NCI-H774 (cell line): ENCODE measurements at regions not wholly inside any gene's neighbourhood (a gene's known extent, or its start where the extent isn't known, plus 50 kb on each side); places are given as distances from the start of the nearest gene placed in this dataset.

Experiments used
- DNase-seq: peaks from one replicate; lab custom pipeline; 2025; lab: John Stamatoyannopoulos, UW

DNA sequence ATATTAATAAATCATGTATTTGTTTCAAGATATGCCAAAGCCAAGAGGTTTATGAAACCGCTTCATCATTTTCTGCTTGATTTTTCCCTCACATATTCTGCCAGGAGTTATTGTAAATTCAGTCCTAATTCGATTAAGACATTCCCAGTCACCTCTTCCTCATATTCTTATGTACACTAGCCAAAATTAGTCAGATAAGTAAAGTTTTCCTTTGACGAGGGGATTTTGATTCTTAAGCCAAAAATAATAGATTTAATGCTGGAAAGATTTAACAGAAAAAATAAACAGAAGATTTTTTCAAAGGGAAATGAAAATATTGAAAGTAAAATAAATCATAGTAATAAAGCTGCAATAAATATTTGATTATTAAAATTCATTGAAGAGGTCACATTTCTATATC is 51.0 kb upstream of the VEGFC start:
- DNase-seq = no peak

DNA sequence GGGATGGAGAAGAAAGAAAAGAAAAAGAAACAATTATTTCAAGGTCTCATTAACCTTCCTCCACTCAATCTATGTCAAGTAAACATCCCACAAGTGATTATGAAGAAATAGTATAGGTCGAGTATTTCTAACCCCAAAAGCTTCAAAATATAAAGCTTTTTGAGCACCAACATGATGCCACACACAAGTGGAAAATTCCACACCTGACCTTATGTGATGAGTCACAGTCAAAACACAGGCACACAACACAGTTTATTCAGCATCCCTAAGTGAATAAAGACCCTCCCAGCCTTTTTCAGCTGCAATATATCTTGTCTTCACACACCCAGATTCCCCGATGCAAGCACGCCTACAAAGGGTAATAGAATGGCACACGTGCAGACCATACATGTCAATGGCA is 51.7 kb upstream of the VEGFC start:
- DNase-seq = no peak

DNA sequence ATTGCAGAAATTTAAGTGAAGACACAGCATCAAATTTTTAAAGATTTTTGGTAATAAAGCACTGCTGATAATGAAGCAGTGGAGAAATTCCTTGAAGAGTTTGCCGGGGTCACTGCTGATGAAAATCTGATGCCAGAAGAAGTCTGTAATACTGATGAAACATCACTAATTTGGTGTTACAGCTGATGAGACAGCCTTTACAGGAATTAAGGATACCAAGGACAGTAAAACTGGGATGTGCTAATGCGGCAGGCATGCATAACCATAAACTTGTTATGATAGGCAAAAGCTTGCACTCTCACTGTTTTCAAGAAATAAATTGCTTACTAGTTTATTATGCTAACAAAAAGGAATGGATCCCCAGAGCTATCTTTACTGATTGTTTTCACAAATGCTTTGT is 52.9 kb upstream of the VEGFC start:
- DNase-seq = no peak

DNA sequence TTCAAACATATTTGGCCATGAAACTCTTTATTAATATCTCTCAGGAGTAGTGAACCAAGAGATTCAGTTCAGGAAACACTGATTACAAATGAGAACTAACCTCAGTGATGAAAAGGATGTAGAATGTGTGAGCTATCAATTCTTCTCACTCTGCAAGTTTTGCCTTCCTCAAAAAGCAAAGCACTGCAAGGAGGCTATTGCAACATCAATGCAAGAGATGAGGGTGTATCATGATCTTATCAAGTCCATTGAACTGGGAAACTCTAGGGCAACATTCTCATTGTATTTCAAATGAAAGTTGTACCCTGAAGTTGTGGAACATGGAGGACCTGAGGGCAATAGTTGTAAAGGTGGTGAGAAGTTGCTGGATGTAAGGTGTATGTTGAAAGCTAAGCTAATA is 56.4 kb upstream of the VEGFC start:
- no peak for DNase-seq

DNA sequence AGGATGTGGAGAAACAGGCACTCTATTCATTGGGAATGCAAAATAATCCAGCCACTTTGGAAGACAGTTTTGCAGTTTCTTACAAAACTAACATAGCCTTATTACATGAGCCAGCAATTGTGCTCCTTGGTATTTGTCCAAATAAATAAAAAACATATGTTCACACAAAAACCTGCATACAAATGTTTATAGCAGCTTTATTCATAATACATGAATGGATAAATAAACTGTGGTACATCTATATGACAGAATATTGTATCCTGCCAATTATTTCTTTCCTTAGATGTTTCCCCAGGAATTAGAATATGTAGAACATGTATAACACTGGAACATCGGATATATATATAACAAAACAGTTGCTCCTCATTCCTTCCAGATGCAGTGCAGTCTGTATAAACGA is 57.7 kb upstream of the VEGFC start:
- DNase-seq = no peak

DNA sequence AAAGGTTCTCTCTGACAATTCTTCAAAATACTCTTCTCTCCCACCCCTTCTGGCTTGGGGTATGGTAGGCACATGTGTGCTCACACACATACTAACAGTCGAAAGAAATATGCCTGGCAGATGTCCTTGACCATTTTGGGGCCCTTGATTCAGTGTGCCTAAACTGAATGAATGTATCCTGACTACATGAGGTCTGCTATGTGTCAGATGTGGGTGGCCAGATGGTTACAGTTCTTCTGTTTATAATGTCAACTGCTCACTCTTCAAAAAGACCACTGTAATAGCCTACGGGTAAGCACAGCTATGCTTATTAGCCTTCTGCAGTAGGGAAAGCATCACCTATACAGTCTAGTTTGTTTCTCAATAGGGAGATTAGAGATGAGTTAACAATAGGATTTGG is 63.7 kb upstream of the VEGFC start:
- DNase-seq = no peak

DNA sequence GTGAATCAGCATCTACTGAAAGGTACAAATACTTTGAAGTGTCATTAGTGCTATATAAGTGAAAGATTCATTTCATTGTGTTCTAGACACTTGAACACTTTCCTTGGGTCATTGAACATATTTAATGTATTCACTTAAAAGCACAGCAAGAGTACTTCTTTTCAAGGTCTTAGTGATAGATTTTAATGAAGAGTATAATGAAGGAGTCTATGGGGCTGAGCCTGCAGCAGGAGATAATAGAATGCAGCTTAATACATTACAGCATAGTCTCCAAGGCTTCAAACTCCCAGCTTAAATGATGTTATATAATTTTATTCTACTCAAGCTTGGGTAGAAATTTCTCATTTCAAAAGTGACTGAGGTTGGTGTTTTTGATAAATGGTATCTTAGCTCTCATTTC is 66.1 kb upstream of the VEGFC start:
- DNase-seq = no peak

DNA sequence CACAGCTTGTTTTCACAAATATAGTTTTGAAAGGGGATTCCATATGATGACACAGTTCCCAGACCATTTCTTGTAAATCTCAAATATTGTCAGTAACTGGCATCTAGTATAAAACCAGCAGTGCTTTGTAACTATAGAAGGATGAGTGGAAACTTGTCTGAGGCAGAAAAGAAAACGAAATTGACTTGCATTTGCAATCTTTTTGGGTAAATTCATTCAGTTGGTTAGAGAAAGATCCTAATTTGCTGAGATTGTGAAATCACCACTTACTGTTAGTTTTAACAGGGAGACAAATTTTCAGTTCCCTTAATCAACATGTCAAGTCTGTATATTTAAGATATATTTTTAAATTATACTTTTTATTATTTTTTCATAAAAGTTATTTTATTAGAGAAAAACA is 71.5 kb upstream of the VEGFC start:
- no peak for DNase-seq

DNA sequence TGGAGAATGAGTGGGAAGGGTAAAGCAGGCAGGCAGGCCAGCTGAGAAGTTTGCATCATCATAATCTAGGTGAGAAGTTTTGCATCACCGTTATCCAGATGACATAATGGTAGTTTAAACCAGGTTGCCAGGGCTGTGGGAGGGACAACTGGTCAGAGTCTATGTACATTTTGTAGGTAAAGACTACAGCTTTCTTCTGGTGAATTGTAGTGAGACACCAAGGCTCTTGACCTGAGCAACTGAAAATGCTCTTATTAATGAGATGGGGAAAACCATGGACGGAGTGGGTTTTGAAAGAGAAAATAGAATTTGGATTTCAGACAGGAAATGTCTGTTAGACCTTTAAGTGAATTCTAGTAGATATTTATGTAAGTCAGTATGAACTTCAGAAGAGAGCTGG is 76.0 kb upstream of the VEGFC start:
- DNase-seq = no peak

DNA sequence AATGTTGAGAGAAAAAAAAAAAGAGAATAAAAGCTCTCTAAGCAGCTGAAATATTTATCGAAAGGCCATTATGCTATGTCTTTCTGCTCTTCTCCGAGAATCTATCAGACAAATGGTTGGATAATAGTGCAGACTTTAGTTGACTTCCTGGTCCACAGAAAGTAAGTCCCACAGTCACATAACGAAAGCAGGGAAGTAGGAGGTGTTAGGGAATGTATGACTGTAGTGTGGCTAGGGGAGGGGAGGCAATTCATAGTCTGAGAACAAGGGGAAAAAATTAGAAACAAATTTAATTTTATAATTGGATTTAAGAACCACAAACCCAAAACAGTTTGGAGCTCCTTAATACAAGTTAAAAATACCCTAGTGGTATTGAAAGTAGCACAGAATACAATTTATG is 79.7 kb upstream of the VEGFC start:
- DNase-seq = no peak

DNA sequence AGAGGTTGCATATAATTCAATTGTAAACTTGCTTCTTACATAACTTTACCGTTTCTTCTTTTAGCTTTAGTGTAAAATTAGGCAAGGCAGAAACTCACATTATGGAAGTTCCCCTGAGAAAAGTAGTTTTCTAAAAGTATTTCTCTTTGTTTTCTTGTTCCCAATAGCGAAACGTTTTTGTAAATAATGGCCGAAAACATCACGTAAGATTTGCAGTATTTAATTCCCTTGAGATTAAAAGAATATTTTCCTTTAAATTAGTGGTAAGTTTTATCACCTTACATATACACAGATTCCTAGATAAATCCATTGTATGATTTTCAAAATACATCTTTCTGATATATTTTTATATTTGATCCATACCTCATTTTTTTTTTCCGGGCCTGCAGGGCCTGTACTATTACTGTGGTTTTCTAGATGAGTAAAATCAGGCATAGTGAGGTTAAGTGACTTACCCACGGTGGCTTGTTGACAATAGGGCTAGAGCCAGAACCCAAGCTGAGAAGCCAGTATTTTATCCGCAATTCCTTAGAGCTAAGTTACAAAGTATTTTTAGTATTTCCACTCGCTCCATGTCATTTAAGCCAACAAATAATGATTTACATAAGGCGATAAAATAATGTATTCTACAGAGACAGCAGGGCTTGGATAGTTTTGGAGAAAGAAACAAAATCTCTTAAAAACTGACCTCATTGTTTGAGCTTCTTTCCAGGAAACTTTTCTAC is 82.2 kb upstream of the VEGFC start:
- DNase-seq = no peak

DNA sequence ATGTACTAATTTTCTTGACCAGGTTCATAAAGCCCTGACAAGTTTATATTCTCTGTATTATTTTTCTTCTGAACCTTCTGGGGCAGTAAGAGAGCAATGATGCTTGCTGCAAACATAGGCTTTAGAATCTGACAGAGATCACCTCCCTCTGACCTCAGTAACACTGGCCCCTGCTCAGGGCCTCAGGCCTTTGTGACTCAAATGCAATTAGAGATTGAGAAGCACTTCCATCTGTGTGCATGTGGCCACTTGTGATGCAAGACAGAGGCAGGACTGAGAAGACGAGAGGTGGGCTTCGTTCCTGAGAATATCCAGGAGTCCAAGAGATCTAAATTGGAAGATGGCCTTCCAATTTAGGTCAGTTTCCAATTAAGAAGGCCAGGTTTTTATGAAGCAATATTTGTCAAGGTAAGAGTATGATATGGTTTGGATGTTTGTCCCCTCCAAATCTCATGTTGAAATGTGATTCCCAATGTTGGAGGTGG is 82.8 kb upstream of the VEGFC start:
- DNase-seq = no peak

DNA sequence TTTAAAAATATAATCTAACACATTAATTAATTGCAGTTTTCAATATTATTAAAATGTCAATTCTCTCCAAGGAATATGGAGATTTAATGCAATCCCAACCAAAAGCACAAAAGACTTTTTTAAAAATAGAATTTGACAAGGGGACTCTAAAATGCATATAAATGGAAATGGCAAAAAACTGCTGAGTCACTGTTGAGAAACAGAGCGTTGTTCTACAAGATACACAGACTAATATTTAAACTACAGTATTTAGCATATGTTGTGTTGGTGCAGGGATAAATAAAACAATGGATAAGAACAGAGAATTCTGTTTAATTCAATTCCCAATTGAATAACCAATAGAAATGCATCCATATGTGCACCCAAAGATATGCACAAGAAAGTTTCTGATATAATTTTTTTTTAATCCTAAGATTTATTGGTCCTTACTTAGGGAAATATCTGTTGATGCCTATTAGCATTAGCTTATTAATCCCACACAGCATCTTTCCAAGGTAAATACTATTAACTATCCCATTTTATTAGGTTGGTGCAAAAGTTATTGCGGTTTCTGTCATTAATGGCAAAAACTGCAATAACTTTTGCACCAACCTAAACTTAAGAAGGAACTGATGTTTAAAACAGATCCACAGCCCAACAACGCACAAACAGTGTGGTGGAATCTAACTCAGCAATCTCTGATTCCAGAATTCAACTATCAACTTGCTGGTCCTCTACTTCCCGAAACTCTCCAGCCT is 86.8 kb upstream of the VEGFC start:
- DNase-seq = no peak

DNA sequence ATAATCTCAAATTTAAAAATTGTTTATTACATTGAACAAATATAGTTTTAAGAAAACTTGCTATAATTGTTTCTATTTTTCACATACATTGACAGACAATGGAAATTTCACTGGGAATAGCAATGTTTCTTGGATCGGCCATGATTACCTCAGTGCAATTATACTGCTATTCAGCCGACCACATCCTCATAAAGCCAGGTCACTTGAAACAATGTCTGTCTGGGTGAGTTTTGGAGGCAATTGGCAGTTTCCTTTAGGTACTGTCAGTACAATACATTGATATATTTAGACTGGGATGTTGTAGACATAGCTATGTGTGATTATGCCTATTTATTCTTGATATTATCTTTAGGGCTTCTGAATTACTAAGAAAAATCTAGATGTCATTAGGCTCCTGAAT is 89.5 kb upstream of the VEGFC start:
- no peak for DNase-seq

DNA sequence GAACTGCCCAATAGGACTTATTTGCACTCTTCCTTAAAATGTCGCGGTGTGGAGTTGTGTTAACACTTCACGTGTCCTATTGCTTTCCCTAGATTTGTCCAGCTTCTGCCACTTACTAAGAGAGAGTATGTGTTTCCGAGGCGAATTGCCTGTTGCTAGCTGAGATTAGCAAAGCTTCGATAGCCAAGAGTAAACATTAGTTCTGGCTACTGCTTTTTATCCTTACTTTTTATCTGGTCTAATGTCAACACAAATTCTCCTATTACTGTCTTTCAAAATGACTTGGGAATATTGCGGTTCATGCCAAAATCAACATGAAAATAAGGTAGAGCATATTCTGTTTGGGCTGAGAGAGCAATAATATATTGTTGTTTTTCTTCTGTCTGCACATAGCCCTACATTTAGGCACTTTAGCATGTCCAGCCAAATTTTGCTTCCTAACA is 90.4 kb upstream of the VEGFC start:
- no peak for DNase-seq

DNA sequence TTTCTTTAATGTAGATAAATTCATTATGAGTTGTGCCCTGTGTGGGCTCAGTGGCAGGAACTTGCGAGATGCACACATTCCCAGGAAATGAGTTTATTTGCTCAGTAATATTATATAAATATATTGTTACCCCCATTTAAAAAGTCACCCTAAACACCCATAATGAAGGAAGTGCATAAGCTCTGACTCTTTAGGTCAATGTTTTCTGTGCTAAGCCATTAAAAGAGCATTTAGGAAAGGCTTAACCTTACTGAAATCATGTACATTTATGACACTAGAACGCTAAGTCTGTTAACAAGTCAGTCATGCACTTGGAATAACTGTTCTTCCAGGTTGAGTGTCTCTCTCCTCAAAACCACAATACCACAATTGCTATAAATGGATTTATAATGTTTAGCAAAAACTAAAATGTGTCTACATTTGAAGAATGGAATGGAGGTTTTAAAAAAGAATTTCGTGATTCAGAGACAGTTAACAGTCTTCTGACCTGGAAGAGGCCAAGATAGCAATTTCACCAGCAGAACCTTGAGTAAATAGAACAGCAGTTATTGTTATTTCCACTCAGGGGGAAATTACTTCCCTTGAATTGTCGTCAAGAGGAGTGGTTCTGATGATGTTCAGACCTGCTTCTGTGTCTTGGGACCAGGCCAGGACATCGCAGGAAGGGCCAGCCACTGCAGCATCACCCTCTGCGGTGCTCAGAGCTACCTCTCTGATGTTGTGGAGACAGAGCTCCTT is 91.1 kb upstream of the VEGFC start:
- DNase-seq = no peak

DNA sequence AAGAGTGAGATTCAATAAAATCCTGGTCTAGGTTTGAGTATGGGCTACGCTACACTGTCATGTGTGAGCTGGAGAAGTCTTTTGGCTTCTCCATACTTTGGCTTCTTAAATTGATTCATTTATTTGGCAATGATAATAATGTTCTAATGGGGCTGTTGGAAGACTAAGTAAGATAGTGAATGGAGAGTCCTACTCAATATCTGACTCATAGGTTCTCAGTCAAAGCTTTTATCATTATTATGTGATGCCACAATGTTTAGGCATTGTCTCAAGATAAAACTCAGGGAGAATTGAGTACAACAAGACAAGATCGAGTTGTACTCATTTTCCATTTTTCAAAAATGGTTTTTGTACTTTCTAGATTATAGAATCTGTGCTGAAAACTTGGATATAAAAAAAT is 92.5 kb upstream of the VEGFC start:
- no peak for DNase-seq

DNA sequence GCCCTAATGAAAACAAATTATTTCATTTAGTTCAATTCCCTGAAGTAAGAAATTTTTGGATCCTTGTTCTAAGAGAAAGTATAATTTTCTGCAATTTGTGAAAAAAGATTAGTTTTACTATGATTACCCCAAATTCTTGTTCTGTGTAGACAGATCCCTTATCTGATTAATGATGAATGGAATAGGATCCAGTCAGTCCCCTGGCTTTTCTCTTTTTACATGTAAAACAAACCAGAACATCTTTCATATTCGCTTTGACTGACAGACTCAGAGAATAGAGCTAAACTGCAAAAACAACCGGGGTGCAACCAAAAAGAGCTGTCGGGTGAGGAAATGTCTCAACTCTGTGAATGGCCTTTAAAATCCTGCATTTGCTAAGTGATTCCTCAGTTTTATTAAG is 93.4 kb upstream of the VEGFC start:
- DNase-seq = no peak

DNA sequence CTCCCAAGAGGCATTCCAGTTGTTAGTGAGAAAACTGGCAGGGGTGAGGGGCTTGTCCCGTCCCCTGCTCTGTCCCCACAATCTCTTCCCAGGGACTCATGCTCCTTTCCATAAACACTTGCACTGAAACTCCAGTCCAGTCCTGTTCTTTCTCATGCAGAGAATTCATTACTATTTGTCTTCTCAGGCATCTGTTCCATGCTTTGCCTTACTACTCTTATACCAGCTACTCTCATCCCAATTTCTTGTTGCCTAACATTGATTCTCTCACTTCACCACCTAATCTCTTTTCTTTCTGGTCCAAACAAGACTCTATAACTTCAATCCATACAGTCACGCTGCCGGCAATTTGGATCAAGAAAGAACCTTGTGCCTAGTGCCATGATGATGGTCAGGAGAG is 97.1 kb upstream of the VEGFC start:
- DNase-seq = no peak

DNA sequence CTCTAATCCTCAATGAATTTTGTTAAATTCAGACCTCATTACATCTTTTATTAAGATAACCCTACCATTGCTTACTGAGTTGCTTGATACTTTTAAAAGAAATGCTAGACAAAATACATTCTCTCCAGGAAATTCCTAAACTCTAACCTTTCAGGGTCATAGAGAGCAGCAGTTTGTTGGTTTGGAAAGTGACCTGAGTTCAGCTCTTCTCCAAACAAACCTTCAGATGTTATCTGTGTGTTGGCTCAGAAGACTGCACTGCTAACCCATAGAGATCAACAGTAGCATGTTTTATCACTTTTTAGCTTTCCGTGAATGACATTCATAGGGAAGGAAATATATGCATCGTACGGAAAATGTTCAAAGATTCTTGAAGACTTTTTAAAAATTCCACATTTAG is 101.8 kb upstream of the VEGFC start:
- no peak for DNase-seq

DNA sequence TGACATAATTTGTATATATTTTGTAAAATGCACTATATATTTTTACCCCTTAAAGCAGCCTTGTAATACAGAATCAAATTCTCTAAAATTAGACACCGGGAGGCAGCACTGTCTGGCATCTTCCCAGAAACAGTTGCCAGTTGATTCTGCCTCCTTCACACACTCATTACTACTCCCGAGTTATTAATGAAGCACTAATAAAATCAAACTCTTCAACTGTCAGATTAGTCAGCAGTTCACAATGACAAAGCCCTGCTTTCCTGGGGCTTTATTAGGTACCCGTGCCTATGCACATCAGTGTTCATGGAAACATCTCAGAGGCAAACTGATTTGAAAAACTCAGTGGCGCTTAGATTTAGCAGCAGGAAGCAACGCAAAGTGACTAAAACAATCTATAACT is 103.5 kb upstream of the VEGFC start:
- no peak for DNase-seq

DNA sequence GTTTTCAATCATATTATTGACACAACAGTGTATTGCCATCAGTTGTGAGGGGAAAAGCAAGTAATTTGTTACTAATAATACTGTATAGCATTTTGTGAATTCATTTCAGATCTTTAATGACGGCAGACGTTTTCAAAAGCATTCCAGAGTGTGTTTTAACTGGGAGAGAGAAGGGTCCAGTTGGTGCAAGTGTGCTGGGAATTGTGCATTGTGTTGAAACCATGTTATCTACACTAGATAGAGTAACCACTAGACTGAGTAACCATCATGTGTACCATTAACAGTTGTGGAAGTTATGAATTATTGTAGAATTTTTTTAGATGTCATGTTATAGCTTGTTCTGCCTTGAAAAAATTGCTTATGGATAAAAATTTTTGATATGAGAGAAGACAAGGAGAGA is 104.5 kb upstream of the VEGFC start:
- DNase-seq = no peak

DNA sequence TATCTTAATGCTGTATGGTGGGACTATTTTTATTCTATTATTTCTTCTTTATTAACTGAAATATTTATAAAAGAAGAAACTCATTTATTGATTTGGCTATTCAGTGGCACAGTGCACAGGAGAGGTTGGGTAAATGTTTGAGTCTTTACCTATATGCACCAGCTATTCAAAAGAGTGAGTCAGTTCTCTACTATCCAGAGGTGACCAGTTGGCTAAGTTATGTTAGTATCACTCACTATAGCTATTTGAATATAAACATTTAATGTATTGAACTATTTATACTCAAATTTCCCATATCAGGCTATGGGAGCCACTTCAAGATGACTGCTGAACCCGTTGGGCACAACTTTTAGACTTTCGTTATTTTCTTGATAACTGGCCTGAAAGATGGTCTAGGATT is 106.1 kb upstream of the VEGFC start:
- DNase-seq = no peak
